CD4-positive, alpha-beta T cell treated with Interleukin-12 subunit alpha and Interleukin-12 subunit beta, for 1 hour (primary cell): ENCODE measurements at regions not wholly inside any gene's neighbourhood (a gene's known extent, or its start where the extent isn't known, plus 50 kb on each side); places are given as distances from the start of the nearest gene placed in this dataset.
"Not testable (repeated sequence)": the region's sequence is repeated elsewhere in the genome, so short reads cannot be mapped to it uniquely, and the experiment has no call there.

Experiments
- DNase-seq: peaks from one replicate; pipeline ENCODE4 v3.0.0-alpha.2; 2020

- DNase-seq, result no peak
Observed at GRCh38 chr5:135176991-135177390, 143.0 kb upstream of the PITX1 start.

- DNase-seq, result no peak
Observed at GRCh38 chr5:135174315-135175096, 140.5 kb upstream of the PITX1 start.

- DNase-seq, result no peak
Observed at GRCh38 chr5:135173662-135174290, 139.7 kb upstream of the PITX1 start.

GRCh38 chr5:135172718-135173117 is 138.7 kb upstream of the PITX1 start:
- DNase-seq, result no peak

- DNase-seq, result no peak
Observed at GRCh38 chr5:135171336-135171735, 137.3 kb upstream of the PITX1 start.

GRCh38 chr5:135170500-135170899 is 136.5 kb upstream of the PITX1 start:
- DNase-seq, result no peak

GRCh38 chr5:135169753-135170152 is 135.7 kb upstream of the PITX1 start:
- DNase-seq, result no peak

- no peak for DNase-seq
Observed at GRCh38 chr5:135167634-135168033, 133.6 kb upstream of the PITX1 start.

GRCh38 chr5:135164873-135165614 is 131.0 kb upstream of the PITX1 start:
- not testable (repeated sequence) for DNase-seq

GRCh38 chr5:135163964-135164363 is 129.9 kb upstream of the PITX1 start:
- DNase-seq, result no peak

GRCh38 chr5:135163391-135163790 is 129.4 kb upstream of the PITX1 start:
- no peak for DNase-seq

- no peak for DNase-seq
Observed at GRCh38 chr5:135162661-135163265, 128.7 kb upstream of the PITX1 start.

GRCh38 chr5:135161221-135161620 is 127.2 kb upstream of the PITX1 start:
- no peak for DNase-seq

- DNase-seq, result no peak
Observed at GRCh38 chr5:135160036-135160675, 126.1 kb upstream of the PITX1 start.

- no peak for DNase-seq
Observed at GRCh38 chr5:135159626-135160025, 125.6 kb upstream of the PITX1 start.

- no peak for DNase-seq
Observed at GRCh38 chr5:135158982-135159381, 125.0 kb upstream of the PITX1 start.

- no peak for DNase-seq
Observed at GRCh38 chr5:135158314-135158697, 124.3 kb upstream of the PITX1 start.

- DNase-seq, result no peak
Observed at GRCh38 chr5:135157421-135158313, 123.6 kb upstream of the PITX1 start.

GRCh38 chr5:135156715-135157404 is 122.8 kb upstream of the PITX1 start:
- DNase-seq, result no peak

GRCh38 chr5:135156337-135156714 is 122.3 kb upstream of the PITX1 start:
- no peak for DNase-seq

- no peak for DNase-seq
Observed at GRCh38 chr5:135155616-135156214, 121.7 kb upstream of the PITX1 start.
